ENCODE measurements at regions not wholly inside any gene's neighbourhood (a gene's known extent, or its start where the extent isn't known, plus 50 kb on each side); places are given as distances from the start of the nearest gene placed in this dataset.
"Not testable (repeated sequence)": the region's sequence is repeated elsewhere in the genome, so short reads cannot be mapped to it uniquely, and the experiment has no call there.

GRCh38 chr5:35561396-35561795, 56.3 kb upstream of the SPEF2 start:
- no peak for DNase-seq

GRCh38 chr5:35557748-35558147, 59.9 kb upstream of the SPEF2 start:
- no peak for DNase-seq

GRCh38 chr5:35557199-35557598, 60.5 kb upstream of the SPEF2 start:
- DNase-seq: no peak

GRCh38 chr5:35554016-35554415, 63.6 kb upstream of the SPEF2 start:
- no peak for DNase-seq

- no peak for DNase-seq
These were observed 72.5 kb upstream of the SPEF2 start for GRCh38 chr5:35545190-35545589.

GRCh38 chr5:35543408-35543807, 74.3 kb upstream of the SPEF2 start:
- DNase-seq: no peak

GRCh38 chr5:35540002-35540401, 77.7 kb upstream of the SPEF2 start:
- no peak for DNase-seq

- DNase-seq: no peak
These were observed 79.3 kb upstream of the SPEF2 start for GRCh38 chr5:35538198-35538931.

- no peak for DNase-seq
These were observed 84.5 kb upstream of the SPEF2 start for GRCh38 chr5:35533156-35533555.

- not testable (repeated sequence) for DNase-seq
These were observed 86.1 kb upstream of the SPEF2 start for GRCh38 chr5:35531553-35531952.

- DNase-seq: no peak
These were observed 99.6 kb upstream of the SPEF2 start for GRCh38 chr5:35518104-35518503.

GRCh38 chr5:35516271-35516670, 101.4 kb upstream of the SPEF2 start:
- DNase-seq: no peak

GRCh38 chr5:35513612-35514011, 104.1 kb upstream of the SPEF2 start:
- no peak for DNase-seq

GRCh38 chr5:35502206-35502605, 115.5 kb upstream of the SPEF2 start:
- no peak for DNase-seq

GRCh38 chr5:35488791-35489190, 128.9 kb upstream of the SPEF2 start:
- no peak for DNase-seq

GRCh38 chr5:35488055-35488454, 129.6 kb upstream of the SPEF2 start:
- no peak for DNase-seq

GRCh38 chr5:35487233-35488025, 130.2 kb upstream of the SPEF2 start:
- DNase-seq: no peak

GRCh38 chr5:35485487-35485886, 132.2 kb upstream of the SPEF2 start:
- DNase-seq: no peak

GRCh38 chr5:35484241-35484640, 133.4 kb upstream of the SPEF2 start:
- no peak for DNase-seq

- no peak for DNase-seq
These were observed 133.9 kb upstream of the SPEF2 start for GRCh38 chr5:35483780-35484179.

GRCh38 chr5:35483191-35483590, 134.5 kb upstream of the SPEF2 start:
- DNase-seq: no peak

- no peak for DNase-seq
These were observed 135.4 kb upstream of the SPEF2 start for GRCh38 chr5:35482167-35482755.

- peak; percentile 0 for DNase-seq
These were observed 138.6 kb upstream of the SPEF2 start for GRCh38 chr5:35478856-35479682.
